K562 (cell line): ENCODE measurements at regions not wholly inside any gene's neighbourhood (a gene's known extent, or its start where the extent isn't known, plus 50 kb on each side); places are given as distances from the start of the nearest gene placed in this dataset.

ENCODE experiments used
- ATAC-seq: fragments of 200-7000 bp; cut with Tn5 transposase; 3 replicates; pipeline ENCODE4 v1.9.1; 2020; ENCODE audit warnings: moderate library complexity
- BruUV-seq: library from RNA; stranded (reverse); fragments of 400-500 nt; replicated peaks from 2 replicates; lab custom pipeline; 2021; lab: Mats Ljungman, UMichigan
- CTCF ChIA-PET: fragments of 300-600 bp; formaldehyde crosslinking; extraction: SDS; loops from one replicate; lab custom pipeline; 2021; ENCODE audit warnings: low intra/inter-chr PET ratio; lab: Yijun Ruan, JAX
- POLR2A ChIA-PET: fragments of 300-600, 350-650 bp; sonication (Branson Sonifier 250); formaldehyde crosslinking; extraction: SDS; loops from one replicate; lab custom pipeline; 2021; ENCODE audit warnings: antibody characterized with exemption, inconsistent platforms; lab: Yijun Ruan, JAX
- DNase-seq, 4 experiments: peaks; one replicate each; pipeline versions ENCODE4 v3.0.0 to v3.0.0-alpha.2; 2011 to 2018; ENCODE audit warnings: low spot score in 3 of 4, mixed read lengths in 3 of 4; ENCODE audit errors: extremely low read depth in 1 of 4
- FAIRE-seq: peaks from 2 replicates; lab custom pipeline; 2011; peaks lifted over from hg19 to GRCh38; lab: Jason Lieb, UNC
- H2AFZ ChIP-seq: 2 replicates; pipeline ENCODE4 v1.6.0; 2011; ENCODE audit warnings: low read depth, low read length, control low read depth, inconsistent platforms
- H3K27ac ChIP-seq: fragments of 200-600 bp; 3 replicates; pipeline ENCODE4 v1.8.0; 2011; ENCODE audit warnings: low read depth, mild to moderate bottlenecking, control low read depth, inconsistent platforms, low read length, moderate library complexity, mixed read lengths; ENCODE audit errors: extremely low read depth
- H3K27me3 ChIP-seq, 2 experiments: fragments of 300-600 bp in 1 of 2; 2 replicates in 1 of 2; 3 replicates in 1 of 2; pipeline versions ENCODE4 v1.6.0 to v1.8.0; 2011; ENCODE audit warnings: inconsistent platforms in 2 of 2, low read length in 2 of 2, mild to moderate bottlenecking in 1 of 2, mixed read lengths in 1 of 2, moderate library complexity in 1 of 2; ENCODE audit not compliant: control insufficient read depth in 2 of 2, insufficient read depth in 2 of 2
- H3K36me3 ChIP-seq: fragments of 300-600 bp; 3 replicates; pipeline ENCODE4 v1.8.0; 2011; ENCODE audit warnings: mild to moderate bottlenecking, low read length, inconsistent platforms; ENCODE audit not compliant: control insufficient read depth, insufficient read depth
- H3K4me1 ChIP-seq, 2 experiments: fragments of 200-600 bp in 1 of 2; replicated peaks in 1 of 2; 2 replicates in 1 of 2; 3 replicates in 1 of 2; pipeline versions ENCODE4 v1.5.1 to v1.8.0; 2011; ENCODE audit warnings: inconsistent platforms in 2 of 2, low read length in 2 of 2, mild to moderate bottlenecking in 1 of 2, mixed read lengths in 1 of 2, moderate library complexity in 1 of 2; ENCODE audit not compliant: control insufficient read depth in 2 of 2, insufficient read depth in 2 of 2
- H3K4me2 ChIP-seq: 2 replicates; pipeline ENCODE4 v1.6.1; 2011; ENCODE audit warnings: low read length, control low read depth, inconsistent platforms, mixed read lengths; ENCODE audit not compliant: insufficient read depth
- H3K4me3 ChIP-seq: fragments of 200-600 bp; sonication (generic), shearing (Covaris generic); 2 replicates; pipeline ENCODE4 v1.5.1; 2016; ENCODE audit warnings: control low read depth, inconsistent platforms
- H3K79me2 ChIP-seq: fragments of 200-600 bp; 3 replicates; pipeline ENCODE4 v1.8.0; 2011; ENCODE audit warnings: low read length, inconsistent platforms; ENCODE audit not compliant: control insufficient read depth, insufficient read depth
- H3K9ac ChIP-seq, 2 experiments: 2 replicates each; pipeline versions ENCODE4 v1.6.0 to v1.6.1; 2011; ENCODE audit warnings: low read depth in 2 of 2, low read length in 2 of 2, control low read depth in 1 of 2, inconsistent platforms in 1 of 2, mild to moderate bottlenecking in 1 of 2, mixed read lengths in 1 of 2; ENCODE audit not compliant: insufficient read depth in 1 of 2
- H3K9me1 ChIP-seq: one replicate; pipeline ENCODE4 v1.6.0; 2011; ENCODE audit warnings: inconsistent platforms, mild to moderate bottlenecking, low read length, moderate library complexity; ENCODE audit not compliant: control insufficient read depth, insufficient read depth
- H3K9me3 ChIP-seq: replicated peaks from 2 replicates; pipeline ENCODE4 v1.5.1; 2011; ENCODE audit warnings: low read depth, low read length, inconsistent platforms; ENCODE audit not compliant: control insufficient read depth, insufficient read depth
- H4K20me1 ChIP-seq: replicated peaks from 2 replicates; pipeline ENCODE4 v1.6.1; 2011; ENCODE audit warnings: low read length, inconsistent platforms, mixed read lengths; ENCODE audit not compliant: control insufficient read depth, insufficient read depth
- CBFA2T2 ChIP-seq: fragments of 450-650 bp; conservative IDR thresholded peaks from 2 replicates; pipeline ENCODE4 v1.6.1; 2017; ENCODE audit warnings: mild to moderate bottlenecking
- HNRNPK ChIP-seq: fragments of 200-400 bp; formaldehyde crosslinking; IDR thresholded peaks from one replicate; pipeline ENCODE4 v1.6.1; 2018; ENCODE audit warnings: mild to moderate bottlenecking, low read depth, low read length; ENCODE audit not compliant: poor library complexity, severe bottlenecking
- NKRF ChIP-seq: fragments of 450-650 bp; IDR thresholded peaks from 2 replicates; pipeline ENCODE4 v1.6.1; 2016; ENCODE audit warnings: borderline replicate concordance
- SRSF3 ChIP-seq: fragments of 200-400 bp; formaldehyde crosslinking; IDR thresholded peaks from 2 replicates; pipeline ENCODE4 v1.6.1; 2016; ENCODE audit warnings: mild to moderate bottlenecking, low read length, moderate library complexity; ENCODE audit not compliant: insufficient read depth
- STAT6 ChIP-seq: sonication (generic); formaldehyde crosslinking; IDR thresholded peaks from 2 replicates; pipeline ENCODE4 v1.8.1; 2023; ENCODE audit warnings: mild to moderate bottlenecking, missing genetic modification reagents
- TBL1XR1 ChIP-seq, 2 experiments: IDR thresholded peaks; 2 replicates each; pipeline ENCODE4 v1.6.1; 2012; ENCODE audit warnings: improper control_type of control experiment in 2 of 2, low read length in 2 of 2, mild to moderate bottlenecking in 1 of 2
- WHSC1 ChIP-seq: IDR thresholded peaks from one replicate; pipeline ENCODE4 v1.6.1; 2012; ENCODE audit warnings: low read length, control low read depth, inconsistent platforms
- ZNF57 ChIP-seq: fragments of 450-650 bp; formaldehyde crosslinking; IDR thresholded peaks from 2 replicates; pipeline ENCODE4 v1.4.0; 2020; ENCODE audit warnings: mild to moderate bottlenecking, moderate library complexity
- ZNF609 ChIP-seq: sonication (generic); formaldehyde crosslinking; IDR thresholded peaks from 2 replicates; pipeline ENCODE4 v1.8.1; 2023; ENCODE audit warnings: missing genetic modification reagents, mild to moderate bottlenecking, borderline replicate concordance
- ZZZ3 ChIP-seq: fragments of 450-650 bp; IDR thresholded peaks from 2 replicates; pipeline ENCODE4 v1.6.1; 2016; ENCODE audit warnings: antibody characterized with exemption, mild to moderate bottlenecking, moderate library complexity
- WGBS: fragments of 100-300 bp; shearing (Covaris generic); methylation state at CpG from one replicate; pipeline ENCODE4 v1.1.6; 2016; ENCODE audit warnings: low coverage, mixed read lengths; ENCODE audit not compliant: insufficient coverage; ENCODE audit errors: missing lambda C conversion rate; 5-methylcytosine and 5-hydroxymethylcytosine counted together
- in situ Hi-C: fragments of 300-500 bp; cut with MboI; formaldehyde crosslinking; loops from 4 replicates; pipeline ENCODE4 v1.15.0; 2018; ENCODE audit warnings: inconsistent platforms, mixed read lengths
- intact Hi-C: fragments of 100-400 bp; cut with micrococcal nuclease; formaldehyde crosslinking; loops from 2 replicates; pipeline ENCODE4 v1.14.2; 2022

- H3K4me3 ChIP-seq: no peak overlapping the region
- H3K36me3 ChIP-seq: no peaks in the 10 kb centered on the region
- no peaks in the 10 kb centered on the region for H3K9me1 ChIP-seq
- ChIA-PET POLR2A (no interaction called here), CTCF (no interaction called here)
- H3K9me3 ChIP-seq: no peaks in the 10 kb centered on the region
- no TSS peak for BruUV-seq
- no peaks in the 10 kb centered on the region for H3K79me2 ChIP-seq
- intact Hi-C loops (no loop called here), in situ Hi-C loops (no loop called here)
- H3K27me3 ChIP-seq: peaks cover 0 to under 1% of the 10 kb centered on the region in 2 experiments; a peak in 1 of 5 replicates
- H4K20me1 ChIP-seq: no peaks in the 10 kb centered on the region
- no peak overlapping the region for H3K9ac ChIP-seq
- H3K4me1 ChIP-seq: no peaks in the 10 kb centered on the region
- FAIRE-seq (no peak), DNase-seq (no peak), ATAC-seq (no peak)
- H2AFZ ChIP-seq: no peak overlapping the region
- H3K27ac ChIP-seq: no peak overlapping the region
- 0% methylated on average over 4 of the region's 4 CpGs for WGBS
- H3K4me2 ChIP-seq: no peak overlapping the region
- TF ChIP-seq TBL1XR1 (IDR thresholded peaks at IDR 0.05; ENCODE audit: low read length in 2 of 2) (no peak), NKRF (no peak), ZNF609 (CRISPR knock-in tag) (no peak), SRSF3 (no peak), HNRNPK (no peak), STAT6 (no peak), ZZZ3 (no peak), CBFA2T2 (no peak), WHSC1 (no peak), ZNF57 (no peak)
Measured at GRCh38 chr19:28927456-28927855, 285.5 kb downstream of the UQCRFS1 start.
